ENCODE measurements at regions not wholly inside any gene's neighbourhood (a gene's known extent, or its start where the extent isn't known, plus 50 kb on each side); places are given as distances from the start of the nearest gene placed in this dataset.

- no peak for DNase-seq (ENCODE audit: low spot score)
Observed at GRCh38 chr1:81155131-81155530, 645.6 kb upstream of the ADGRL2 start.

GRCh38 chr1:81151206-81151605, 649.5 kb upstream of the ADGRL2 start:
- no peak for DNase-seq (ENCODE audit: low spot score)

DNA sequence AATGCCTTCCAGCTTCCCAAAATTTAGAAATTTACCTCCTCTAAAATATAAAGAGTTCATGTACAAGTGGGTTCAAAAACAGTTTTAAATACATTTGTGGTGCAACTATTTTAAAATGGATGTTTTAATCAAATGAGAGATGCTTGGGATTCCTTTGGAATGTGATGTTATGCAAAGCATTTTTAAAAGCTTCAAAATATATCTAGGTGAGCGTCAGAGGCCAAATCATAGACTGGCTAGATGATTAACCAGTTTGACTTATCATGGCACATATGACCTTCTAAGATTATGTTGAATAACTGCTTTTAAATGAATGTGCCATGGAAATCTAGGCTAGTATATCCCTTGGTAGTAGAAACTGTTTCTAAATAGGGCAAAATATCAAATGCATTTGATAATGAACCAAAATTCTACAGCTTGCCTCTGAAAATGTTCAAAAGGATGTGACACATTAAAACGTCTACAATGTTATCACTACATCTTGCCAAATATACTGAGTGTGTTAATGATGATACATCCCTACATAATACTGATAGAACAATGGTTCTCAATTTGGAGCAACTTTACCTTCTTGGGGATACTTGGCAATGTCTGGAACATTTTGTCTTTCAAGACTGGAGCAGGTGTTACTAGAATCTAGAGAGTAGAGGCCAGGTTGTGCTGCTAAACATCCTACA, 650.9 kb upstream of the ADGRL2 start:
- DNase-seq (ENCODE audit: low spot score), result no peak

DNA sequence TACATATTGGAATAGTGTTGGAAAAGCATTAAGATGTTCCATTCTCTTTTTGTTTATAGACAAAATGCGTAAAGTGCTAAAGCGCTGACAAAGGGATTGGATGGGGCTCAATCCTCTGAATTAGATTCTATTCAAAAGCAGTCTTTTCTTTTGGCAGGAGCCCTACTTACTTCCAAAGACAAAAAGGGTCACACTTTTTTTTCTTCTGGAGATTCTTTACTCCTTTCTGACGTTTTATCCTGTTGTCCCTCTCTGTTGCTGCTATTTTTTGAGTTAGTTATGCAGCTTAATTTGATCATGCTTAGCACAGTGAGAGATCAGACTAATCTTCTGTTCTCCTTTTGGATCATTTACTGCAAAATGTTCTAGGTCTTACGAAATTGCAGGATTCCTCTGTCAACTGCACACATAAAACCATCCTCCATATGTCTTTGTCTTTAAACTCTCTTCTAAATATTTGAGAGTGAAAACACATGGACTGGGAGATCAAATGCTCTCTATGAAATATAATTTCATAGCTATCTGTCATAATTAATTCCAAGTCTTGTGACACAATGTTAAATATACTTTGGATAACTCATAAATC, 656.4 kb upstream of the ADGRL2 start:
- DNase-seq (ENCODE audit: low spot score), result no peak

- DNase-seq (ENCODE audit: low spot score), result no peak
Observed at GRCh38 chr1:81142099-81142826, 658.5 kb upstream of the ADGRL2 start.

DNA sequence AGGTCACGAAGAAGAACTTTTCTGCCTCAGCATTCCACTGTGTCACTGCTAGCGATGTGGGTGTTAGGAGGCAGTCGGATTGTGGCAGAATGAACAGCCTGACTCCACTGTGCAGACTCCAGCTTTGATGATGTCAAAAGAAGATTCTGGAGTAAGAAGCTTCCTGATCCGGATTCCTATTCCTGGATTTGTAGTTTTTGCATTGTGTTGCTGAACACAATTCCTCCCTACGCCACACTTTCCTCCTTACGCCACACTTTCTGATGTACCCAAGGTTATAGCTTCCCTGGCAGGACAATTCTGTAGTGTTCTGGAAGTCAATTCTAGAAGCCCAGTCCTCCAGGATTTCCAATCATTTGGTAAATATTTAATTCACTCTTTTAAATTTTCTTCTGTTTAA, 665.2 kb upstream of the ADGRL2 start:
- DNase-seq (ENCODE audit: low spot score), result no peak

GRCh38 chr1:81129776-81130175, 671.0 kb upstream of the ADGRL2 start:
- DNase-seq (ENCODE audit: low spot score), result no peak

- no peak for DNase-seq (ENCODE audit: low spot score)
Observed at GRCh38 chr1:81129366-81129765, 671.4 kb upstream of the ADGRL2 start.

GRCh38 chr1:81128079-81128478, 672.7 kb upstream of the ADGRL2 start:
- no peak for DNase-seq (ENCODE audit: low spot score)

- no peak for DNase-seq (ENCODE audit: low spot score)
Observed at GRCh38 chr1:81126989-81127581, 673.6 kb upstream of the ADGRL2 start.

- DNase-seq (ENCODE audit: low spot score), result no peak
Observed at GRCh38 chr1:81125672-81126071, 675.1 kb upstream of the ADGRL2 start.

DNA sequence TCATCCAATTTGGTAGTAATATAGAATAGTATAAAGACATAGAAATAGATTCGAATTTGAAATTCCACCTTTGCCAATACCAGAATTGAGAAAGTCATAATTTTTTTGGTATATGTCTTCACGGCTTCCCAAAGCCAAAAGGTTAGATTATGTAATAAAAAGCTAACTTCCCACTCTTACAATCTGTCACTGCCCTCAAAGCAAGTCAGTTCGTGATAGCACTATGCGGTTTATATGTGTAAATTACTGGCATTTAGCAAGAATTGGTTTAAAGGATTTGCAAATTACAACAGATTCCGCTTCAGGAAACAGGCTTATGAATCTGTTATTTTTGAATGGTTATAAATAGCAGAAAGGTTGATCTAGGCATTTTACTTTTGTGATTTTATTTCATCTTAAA, 679.4 kb upstream of the ADGRL2 start:
- no peak for DNase-seq (ENCODE audit: low spot score)

DNA sequence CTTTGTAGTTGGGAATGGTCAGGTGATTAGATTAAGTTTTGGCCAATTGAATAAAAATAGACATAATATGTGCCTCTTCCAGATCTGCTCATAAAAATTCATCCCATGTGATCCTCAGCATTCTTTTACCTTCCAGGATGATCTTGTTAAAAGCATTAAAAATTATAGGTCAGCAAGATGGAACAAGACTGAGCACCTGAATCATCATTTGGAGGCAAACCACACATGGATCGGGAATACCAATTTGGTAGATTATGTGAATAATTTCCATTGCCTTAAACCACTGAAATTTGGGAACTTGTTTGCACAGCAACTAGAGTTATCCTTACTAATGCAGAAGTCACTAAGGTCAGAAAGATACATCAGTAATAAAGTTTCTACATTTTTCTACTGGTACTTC, 681.4 kb upstream of the ADGRL2 start:
- DNase-seq (ENCODE audit: low spot score), result no peak

GRCh38 chr1:81118550-81118949, 682.2 kb upstream of the ADGRL2 start:
- DNase-seq (ENCODE audit: low spot score), result no peak

GRCh38 chr1:81115422-81115821, 685.3 kb upstream of the ADGRL2 start:
- DNase-seq (ENCODE audit: low spot score), result no peak

- DNase-seq (ENCODE audit: low spot score), result no peak
Observed at GRCh38 chr1:81114191-81114590, 686.5 kb upstream of the ADGRL2 start.

GRCh38 chr1:81113688-81114087, 687.0 kb upstream of the ADGRL2 start:
- DNase-seq (ENCODE audit: low spot score), result no peak

- no peak for DNase-seq (ENCODE audit: low spot score)
Observed at GRCh38 chr1:81111818-81112217, 688.9 kb upstream of the ADGRL2 start.

- no peak for DNase-seq (ENCODE audit: low spot score)
Observed at GRCh38 chr1:81109038-81109437, 691.7 kb upstream of the ADGRL2 start.

- DNase-seq (ENCODE audit: low spot score), result no peak
Observed at GRCh38 chr1:81097860-81098259, 702.9 kb upstream of the ADGRL2 start.

GRCh38 chr1:81073580-81073979, 727.2 kb upstream of the ADGRL2 start:
- DNase-seq (ENCODE audit: low spot score), result no peak

DNA sequence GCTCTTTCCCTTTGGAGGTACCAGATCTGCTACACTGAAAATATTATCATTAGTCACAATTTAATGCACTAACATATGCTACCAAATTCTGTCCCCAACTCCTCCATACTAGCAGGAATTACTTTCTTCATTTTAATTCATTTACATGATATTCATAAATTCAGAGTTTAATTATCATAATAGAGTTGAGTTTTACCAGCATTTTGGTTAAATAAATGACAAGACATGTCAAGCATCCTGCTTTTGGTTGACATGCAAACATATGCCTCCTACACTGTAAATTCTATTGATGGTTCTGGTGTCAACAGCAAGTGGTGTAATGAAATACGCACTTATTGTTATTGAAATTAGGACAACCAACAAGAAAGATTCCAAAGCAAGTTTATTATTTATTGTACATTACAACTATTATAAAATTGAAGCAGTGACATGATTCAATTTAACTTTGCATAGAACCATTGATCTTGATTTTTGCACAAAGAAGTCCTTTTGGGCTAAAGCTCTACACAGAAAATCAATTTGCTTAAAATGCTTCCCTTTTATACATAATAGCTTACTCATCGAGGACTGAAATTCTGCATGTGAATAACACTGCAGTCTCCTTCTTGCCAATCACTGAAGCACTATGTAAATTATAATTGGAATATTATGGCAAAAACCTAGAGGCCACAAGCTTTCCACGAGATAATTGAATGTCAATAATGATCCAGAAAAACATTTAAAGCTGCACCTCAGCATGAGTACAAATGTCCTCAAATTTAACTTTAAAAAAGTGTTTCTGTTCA, 728.6 kb upstream of the ADGRL2 start:
- DNase-seq (ENCODE audit: low spot score), result no peak
